K562 (cell line): ENCODE measurements at regions not wholly inside any gene's neighbourhood (a gene's known extent, or its start where the extent isn't known, plus 50 kb on each side); places are given as distances from the start of the nearest gene placed in this dataset.

Experiments used
- EZH2 ChIP-seq: IDR thresholded peaks from 2 replicates; pipeline ENCODE4 v1.6.1; 2012; ENCODE audit warnings: low read depth, mild to moderate bottlenecking, inconsistent platforms, low read length, borderline replicate concordance
- GABPB1 ChIP-seq: sonication (generic); formaldehyde crosslinking; IDR thresholded peaks from 2 replicates; pipeline ENCODE4 v1.8.0; 2022; ENCODE audit warnings: mild to moderate bottlenecking, missing genetic modification reagents
- KDM1A ChIP-seq, 2 experiments: fragments of 450-650 bp; IDR thresholded peaks; 2 replicates each; pipeline ENCODE4 v1.6.1; 2016; ENCODE audit warnings: mild to moderate bottlenecking in 2 of 2
- NCOA2 ChIP-seq, 2 experiments: fragments of 450-650 bp; IDR thresholded peaks; 2 replicates each; pipeline ENCODE4 v1.6.1; 2018; ENCODE audit warnings: mild to moderate bottlenecking in 2 of 2, moderate library complexity in 1 of 2; ENCODE audit not compliant: partially characterized antibody in 2 of 2
- POLR2A ChIP-seq: fragments of 450-650 bp; conservative IDR thresholded peaks from 2 replicates; pipeline ENCODE4 v1.6.1; 2016
- TARDBP ChIP-seq: fragments of 450-650 bp; IDR thresholded peaks from 2 replicates; pipeline ENCODE4 v1.6.1; 2016
- ZFP36 ChIP-seq: fragments of 150-350 bp; IDR thresholded peaks from 2 replicates; pipeline ENCODE4 v1.6.1; 2018; ENCODE audit warnings: low read length, low read depth; ENCODE audit not compliant: partially characterized antibody
- ZNF3 ChIP-seq: fragments of 250-450 bp; sonication (Bioruptor Pico); IDR thresholded peaks from 2 replicates; pipeline ENCODE4 v1.5.0; 2021; ENCODE audit warnings: mild to moderate bottlenecking, moderate library complexity
- ZNF384 ChIP-seq: IDR thresholded peaks from 2 replicates; pipeline ENCODE4 v1.6.1; 2012; ENCODE audit warnings: low read depth, low read length, improper control_type of control experiment
- TF ChIP-seq, protein P1 (sequence below), 3 experiments: IDR thresholded peaks in 2 of 3; conservative IDR thresholded peaks in 1 of 3; 2 replicates each; pipeline ENCODE4 v1.5.1; 2011 to 2012; ENCODE audit warnings: low read length in 3 of 3, mild to moderate bottlenecking in 3 of 3, control low read depth in 2 of 3, improper control_type of control experiment in 1 of 3, inconsistent platforms in 1 of 3, low read depth in 1 of 3, mixed read lengths in 1 of 3, moderate library complexity in 1 of 3; ENCODE audit not compliant: insufficient read depth in 2 of 3
- TF ChIP-seq, protein P2 (sequence below): fragments of 450-650 bp; formaldehyde crosslinking; IDR thresholded peaks from 2 replicates; pipeline ENCODE4 v1.4.0; 2022; ENCODE audit warnings: missing genetic modification characterization
- TF ChIP-seq, protein P3 (sequence below), 2 experiments: fragments of 450-650 bp in 1 of 2; sonication (generic) in 1 of 2; formaldehyde crosslinking in 1 of 2; IDR thresholded peaks in 1 of 2; conservative IDR thresholded peaks in 1 of 2; 2 replicates each; pipeline versions ENCODE4 v1.6.1 to v1.8.1; 2016 to 2023; ENCODE audit warnings: mild to moderate bottlenecking in 2 of 2, moderate library complexity in 2 of 2, inconsistent platforms in 1 of 2, missing genetic modification reagents in 1 of 2
- TF ChIP-seq, protein P4 (sequence below), 2 experiments: fragments of 450-650 bp; formaldehyde crosslinking in 1 of 2; IDR thresholded peaks; 2 replicates each; pipeline versions ENCODE4 v1.4.0 to v1.6.1; 2014 to 2020; ENCODE audit warnings: mild to moderate bottlenecking in 2 of 2, borderline replicate concordance in 1 of 2, low read depth in 1 of 2

DNA sequence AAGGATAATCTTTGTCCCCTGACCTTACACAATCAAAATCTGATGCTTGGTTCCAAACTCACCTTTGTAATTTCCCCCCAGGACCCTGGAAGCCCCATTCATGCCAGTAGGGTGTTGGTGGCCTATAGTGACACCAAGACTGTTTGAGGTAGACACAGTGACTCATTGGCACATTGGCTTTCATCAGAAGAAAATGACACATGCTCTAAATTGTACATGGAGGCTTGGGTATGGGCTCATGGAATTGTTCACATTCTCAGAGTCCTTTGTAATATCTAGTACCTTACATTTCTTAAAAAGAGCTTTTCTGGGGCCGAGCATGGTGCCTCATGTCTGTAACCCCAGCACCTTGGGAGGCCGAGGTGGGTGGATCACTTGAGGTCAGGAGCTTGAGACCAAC is 61.2 kb upstream of the LRPPRC start:
- TF ChIP-seq ZNF384 (no peak), TARDBP (no peak), GABPB1 (no peak), ZNF3 (no peak), NCOA2 (IDR thresholded peaks at IDR 0.05; ENCODE audit: partially characterized antibody in 2 of 2) (no peak), EZH2 (no peak), KDM1A (IDR thresholded peaks at IDR 0.05) (no peak), POLR2A (no peak), ZFP36 (no peak)
- TF ChIP-seq, protein P1, sequence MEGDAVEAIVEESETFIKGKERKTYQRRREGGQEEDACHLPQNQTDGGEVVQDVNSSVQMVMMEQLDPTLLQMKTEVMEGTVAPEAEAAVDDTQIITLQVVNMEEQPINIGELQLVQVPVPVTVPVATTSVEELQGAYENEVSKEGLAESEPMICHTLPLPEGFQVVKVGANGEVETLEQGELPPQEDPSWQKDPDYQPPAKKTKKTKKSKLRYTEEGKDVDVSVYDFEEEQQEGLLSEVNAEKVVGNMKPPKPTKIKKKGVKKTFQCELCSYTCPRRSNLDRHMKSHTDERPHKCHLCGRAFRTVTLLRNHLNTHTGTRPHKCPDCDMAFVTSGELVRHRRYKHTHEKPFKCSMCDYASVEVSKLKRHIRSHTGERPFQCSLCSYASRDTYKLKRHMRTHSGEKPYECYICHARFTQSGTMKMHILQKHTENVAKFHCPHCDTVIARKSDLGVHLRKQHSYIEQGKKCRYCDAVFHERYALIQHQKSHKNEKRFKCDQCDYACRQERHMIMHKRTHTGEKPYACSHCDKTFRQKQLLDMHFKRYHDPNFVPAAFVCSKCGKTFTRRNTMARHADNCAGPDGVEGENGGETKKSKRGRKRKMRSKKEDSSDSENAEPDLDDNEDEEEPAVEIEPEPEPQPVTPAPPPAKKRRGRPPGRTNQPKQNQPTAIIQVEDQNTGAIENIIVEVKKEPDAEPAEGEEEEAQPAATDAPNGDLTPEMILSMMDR (IDR thresholded peaks at IDR 0.05 in 2 of 3, conservative IDR thresholded peaks at IDR 0.05 in 1 of 3; ENCODE audit: insufficient read depth in 2 of 3, low read depth in 1 of 3, low read length in 3 of 3), result no peak
- TF ChIP-seq, protein P2, sequence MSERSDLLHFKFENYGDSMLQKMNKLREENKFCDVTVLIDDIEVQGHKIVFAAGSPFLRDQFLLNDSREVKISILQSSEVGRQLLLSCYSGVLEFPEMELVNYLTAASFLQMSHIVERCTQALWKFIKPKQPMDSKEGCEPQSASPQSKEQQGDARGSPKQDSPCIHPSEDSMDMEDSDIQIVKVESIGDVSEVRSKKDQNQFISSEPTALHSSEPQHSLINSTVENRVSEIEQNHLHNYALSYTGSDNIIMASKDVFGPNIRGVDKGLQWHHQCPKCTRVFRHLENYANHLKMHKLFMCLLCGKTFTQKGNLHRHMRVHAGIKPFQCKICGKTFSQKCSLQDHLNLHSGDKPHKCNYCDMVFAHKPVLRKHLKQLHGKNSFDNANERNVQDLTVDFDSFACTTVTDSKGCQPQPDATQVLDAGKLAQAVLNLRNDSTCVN (CRISPR knock-in tag), result no peak
- TF ChIP-seq, protein P3, sequence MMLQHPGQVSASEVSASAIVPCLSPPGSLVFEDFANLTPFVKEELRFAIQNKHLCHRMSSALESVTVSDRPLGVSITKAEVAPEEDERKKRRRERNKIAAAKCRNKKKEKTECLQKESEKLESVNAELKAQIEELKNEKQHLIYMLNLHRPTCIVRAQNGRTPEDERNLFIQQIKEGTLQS (IDR thresholded peaks at IDR 0.05), result no peak
- TF ChIP-seq, protein P3 (CRISPR knock-in tag; conservative IDR thresholded peaks at IDR 0.05), result no peak
- TF ChIP-seq, protein P4, sequence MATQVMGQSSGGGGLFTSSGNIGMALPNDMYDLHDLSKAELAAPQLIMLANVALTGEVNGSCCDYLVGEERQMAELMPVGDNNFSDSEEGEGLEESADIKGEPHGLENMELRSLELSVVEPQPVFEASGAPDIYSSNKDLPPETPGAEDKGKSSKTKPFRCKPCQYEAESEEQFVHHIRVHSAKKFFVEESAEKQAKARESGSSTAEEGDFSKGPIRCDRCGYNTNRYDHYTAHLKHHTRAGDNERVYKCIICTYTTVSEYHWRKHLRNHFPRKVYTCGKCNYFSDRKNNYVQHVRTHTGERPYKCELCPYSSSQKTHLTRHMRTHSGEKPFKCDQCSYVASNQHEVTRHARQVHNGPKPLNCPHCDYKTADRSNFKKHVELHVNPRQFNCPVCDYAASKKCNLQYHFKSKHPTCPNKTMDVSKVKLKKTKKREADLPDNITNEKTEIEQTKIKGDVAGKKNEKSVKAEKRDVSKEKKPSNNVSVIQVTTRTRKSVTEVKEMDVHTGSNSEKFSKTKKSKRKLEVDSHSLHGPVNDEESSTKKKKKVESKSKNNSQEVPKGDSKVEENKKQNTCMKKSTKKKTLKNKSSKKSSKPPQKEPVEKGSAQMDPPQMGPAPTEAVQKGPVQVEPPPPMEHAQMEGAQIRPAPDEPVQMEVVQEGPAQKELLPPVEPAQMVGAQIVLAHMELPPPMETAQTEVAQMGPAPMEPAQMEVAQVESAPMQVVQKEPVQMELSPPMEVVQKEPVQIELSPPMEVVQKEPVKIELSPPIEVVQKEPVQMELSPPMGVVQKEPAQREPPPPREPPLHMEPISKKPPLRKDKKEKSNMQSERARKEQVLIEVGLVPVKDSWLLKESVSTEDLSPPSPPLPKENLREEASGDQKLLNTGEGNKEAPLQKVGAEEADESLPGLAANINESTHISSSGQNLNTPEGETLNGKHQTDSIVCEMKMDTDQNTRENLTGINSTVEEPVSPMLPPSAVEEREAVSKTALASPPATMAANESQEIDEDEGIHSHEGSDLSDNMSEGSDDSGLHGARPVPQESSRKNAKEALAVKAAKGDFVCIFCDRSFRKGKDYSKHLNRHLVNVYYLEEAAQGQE (IDR thresholded peaks at IDR 0.05; ENCODE audit: borderline replicate concordance), result no peak
- TF ChIP-seq, protein P4 (CRISPR knock-in tag; IDR thresholded peaks at IDR 0.05; ENCODE audit: low read depth), result no peak
